MCF 10A (cell line): ENCODE measurements at regions not wholly inside any gene's neighbourhood (a gene's known extent, or its start where the extent isn't known, plus 50 kb on each side); places are given as distances from the start of the nearest gene placed in this dataset.

Experiments used
- BruUV-seq: library from RNA; stranded (reverse); fragments of 400-500 nt; replicated peaks from 2 replicates; lab custom pipeline; 2021; lab: Mats Ljungman, UMichigan
- CTCF ChIA-PET: fragments of 300-600 bp; sonication (Branson Sonifier 250); formaldehyde crosslinking; extraction: SDS; loops from one replicate; lab custom pipeline; 2021; ENCODE audit warnings: antibody characterized with exemption, inconsistent platforms; lab: Yijun Ruan, JAX
- POLR2A ChIA-PET: fragments of 300-600, 350-650 bp; sonication (Branson Sonifier 250); formaldehyde crosslinking; extraction: SDS; loops from one replicate; lab custom pipeline; 2020; ENCODE audit warnings: antibody characterized with exemption, inconsistent platforms; lab: Yijun Ruan, JAX
- DNase-seq: peaks from one replicate; pipeline ENCODE4 v3.0.0-alpha.2; 2018; ENCODE audit not compliant: unreplicated experiment
- H3K27ac Mint-ChIP-seq: one replicate; pipeline ENCODE4 v1.8.0; 2022; ENCODE audit warnings: mild to moderate bottlenecking, low read depth, mixed read lengths; ENCODE audit not compliant: unreplicated experiment
- H3K27me3 Mint-ChIP-seq: one replicate; pipeline ENCODE4 v1.8.0; 2022; ENCODE audit warnings: mixed read lengths; ENCODE audit not compliant: insufficient read depth, unreplicated experiment
- H3K36me3 Mint-ChIP-seq: one replicate; pipeline ENCODE4 v1.8.0; 2022; ENCODE audit warnings: mild to moderate bottlenecking, moderate library complexity, mixed read lengths; ENCODE audit not compliant: insufficient read depth, unreplicated experiment
- H3K4me1 Mint-ChIP-seq: one replicate; pipeline ENCODE4 v1.8.0; 2022; ENCODE audit warnings: mixed read lengths; ENCODE audit not compliant: insufficient read depth, unreplicated experiment
- H3K4me3 Mint-ChIP-seq: one replicate; pipeline ENCODE4 v1.8.0; 2022; ENCODE audit warnings: mild to moderate bottlenecking, moderate library complexity, mixed read lengths; ENCODE audit not compliant: unreplicated experiment
- H3K9me3 Mint-ChIP-seq: one replicate; pipeline ENCODE4 v1.8.0; 2022; ENCODE audit warnings: mixed read lengths; ENCODE audit not compliant: unreplicated experiment
- CTCF ChIP-seq: fragments of 200-600 bp; IDR thresholded peaks from one replicate; pipeline ENCODE4 v1.8.0; 2022; ENCODE audit warnings: antibody characterized with exemption, mild to moderate bottlenecking; ENCODE audit not compliant: unreplicated experiment
- intact Hi-C: fragments of 100-400 bp; cut with micrococcal nuclease; formaldehyde crosslinking; loops from 2 replicates; pipeline ENCODE4 v1.14.1; 2022

- BruUV-seq, result no TSS peak
- Mint-ChIP-seq H3K36me3 (no peaks in the 10 kb centered on the region), H3K9me3 (no peaks in the 10 kb centered on the region), H3K4me3 (no peak overlapping the region), H3K27me3 (no peaks in the 10 kb centered on the region), H3K4me1 (no peaks in the 10 kb centered on the region), H3K27ac (no peak overlapping the region)
- POLR2A ChIA-PET, result interaction anchor here (1.1 kb wide), 1 partner anchor 22 kb away, joined by 3 read pairs; no protein-coding TSS in a partner anchor
- CTCF ChIA-PET, result interaction anchor here (0.9 to 1.4 kb wide), 2 partner anchors 227 to 358 kb away, joined by 3 read pairs; no protein-coding TSS in a partner anchor
- TF ChIP-seq CTCF, result no peak
- intact Hi-C loops, result no loop called here
- no peak for DNase-seq
Observed at GRCh38 chrX:13261348-13261747, 58.5 kb downstream of the ATXN3L start.

- no peak for TF ChIP-seq CTCF
- no peaks in the 10 kb centered on the region for H3K27me3 Mint-ChIP-seq
- DNase-seq, result no peak
- H3K4me1 Mint-ChIP-seq, result no peaks in the 10 kb centered on the region
- no peaks in the 10 kb centered on the region for H3K9me3 Mint-ChIP-seq
- peaks cover 3% of the 10 kb centered on the region for H3K36me3 Mint-ChIP-seq
- ChIA-PET CTCF (no interaction called here), POLR2A (no interaction called here)
- H3K4me3 Mint-ChIP-seq, result no peak overlapping the region
- BruUV-seq, result no TSS peak
- no peak overlapping the region for H3K27ac Mint-ChIP-seq
- intact Hi-C loops, result no loop called here
Observed at GRCh38 chrX:13260598-13260997, 59.3 kb downstream of the ATXN3L start.

- intact Hi-C loops, result no loop called here
- H3K27me3 Mint-ChIP-seq, result peaks cover 3% of the 10 kb centered on the region
- DNase-seq, result no peak
- TF ChIP-seq CTCF, result no peak
- H3K27ac Mint-ChIP-seq, result no peak overlapping the region
- no peaks in the 10 kb centered on the region for H3K4me1 Mint-ChIP-seq
- peaks cover 4% of the 10 kb centered on the region for H3K36me3 Mint-ChIP-seq
- ChIA-PET POLR2A (no interaction called here), CTCF (no interaction called here)
- no TSS peak for BruUV-seq
- no peak overlapping the region for H3K4me3 Mint-ChIP-seq
- H3K9me3 Mint-ChIP-seq, result no peaks in the 10 kb centered on the region
Observed at GRCh38 chrX:13258725-13259124, 61.1 kb downstream of the ATXN3L start.

- H3K36me3 Mint-ChIP-seq, result peaks cover 4% of the 10 kb centered on the region
- no peak for DNase-seq
- H3K9me3 Mint-ChIP-seq, result peaks cover 6% of the 10 kb centered on the region
- intact Hi-C loops, result no loop called here
- no TSS peak for BruUV-seq
- CTCF ChIA-PET, result no interaction called here
- H3K27me3 Mint-ChIP-seq, result peaks cover 10% of the 10 kb centered on the region
- H3K4me1 Mint-ChIP-seq, result no peaks in the 10 kb centered on the region
- no peak for TF ChIP-seq CTCF
- H3K4me3 Mint-ChIP-seq, result no peak overlapping the region
- no peak overlapping the region for H3K27ac Mint-ChIP-seq
- POLR2A ChIA-PET, result no interaction called here
Observed at GRCh38 chrX:13258052-13258444, 61.8 kb downstream of the ATXN3L start.
